WERI-Rb-1 (cell line): ENCODE measurements at regions not wholly inside any gene's neighbourhood (a gene's known extent, or its start where the extent isn't known, plus 50 kb on each side); places are given as distances from the start of the nearest gene placed in this dataset.
"Not testable (repeated sequence)": the region's sequence is repeated elsewhere in the genome, so short reads cannot be mapped to it uniquely, and the experiment has no call there.

Experiments used
- DNase-seq: peaks from one replicate; pipeline ENCODE4 v3.0.0-alpha.2; 2020
- H3K27ac ChIP-seq: fragments of 250-450 bp; sonication (Bioruptor Pico); 2 replicates; pipeline ENCODE4 v1.5.1; 2020; ENCODE audit warnings: mild to moderate bottlenecking, moderate library complexity
- H3K27me3 ChIP-seq: fragments of 250-450 bp; sonication (Bioruptor Pico); 2 replicates; pipeline ENCODE4 v1.5.1; 2021; ENCODE audit warnings: mild to moderate bottlenecking, low read depth, moderate library complexity; ENCODE audit not compliant: insufficient read depth, severe bottlenecking
- H3K36me3 ChIP-seq: fragments of 250-450 bp; sonication (Bioruptor Pico); 2 replicates; pipeline ENCODE4 v1.5.1; 2020; ENCODE audit warnings: mild to moderate bottlenecking, moderate library complexity
- H3K4me3 ChIP-seq: 2 replicates; pipeline ENCODE4 v1.5.1; 2011; ENCODE audit warnings: low read depth, mild to moderate bottlenecking, control low read depth, low read length
- H3K9me3 ChIP-seq: fragments of 250-450 bp; sonication (Bioruptor Pico); 2 replicates; pipeline ENCODE4 v1.5.1; 2021; ENCODE audit warnings: mild to moderate bottlenecking, moderate library complexity; ENCODE audit not compliant: severe bottlenecking
- TF ChIP-seq, protein P1 (sequence below): IDR thresholded peaks from 2 replicates; pipeline ENCODE4 v1.5.1; 2011; ENCODE audit warnings: low read depth, mild to moderate bottlenecking, control low read depth, inconsistent platforms, low read length

DNA sequence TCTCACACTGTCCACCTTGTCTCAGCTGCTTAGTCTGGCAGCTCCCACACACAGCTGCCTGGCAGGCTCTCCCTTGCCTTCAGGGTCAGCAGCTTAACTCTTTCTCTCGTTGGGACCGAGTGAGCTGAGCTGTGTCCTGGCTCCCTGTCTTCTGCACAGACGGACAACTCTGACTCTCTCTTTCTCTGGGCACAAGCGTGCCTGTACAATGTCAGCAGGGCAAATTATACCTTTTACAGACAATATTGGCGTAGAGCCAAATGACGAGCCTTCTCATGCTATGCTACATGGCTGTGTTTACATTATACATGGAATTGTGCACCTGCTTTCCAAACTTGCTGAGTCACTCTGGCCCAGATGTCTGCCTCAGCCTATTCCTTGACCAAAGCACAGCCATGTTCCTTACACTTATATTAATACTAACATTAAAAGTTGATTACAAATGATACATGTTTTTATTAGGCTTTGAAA is 188.6 kb downstream of the CYLC2 start:
- no peak for DNase-seq
- Histone ChIP-seq H3K36me3 (no peaks in the 10 kb centered on the region), H3K27ac (no peak overlapping the region), H3K27me3 (no peaks in the 10 kb centered on the region), H3K9me3 (no peaks in the 10 kb centered on the region), H3K4me3 (no peak overlapping the region)
- TF ChIP-seq, protein P1, sequence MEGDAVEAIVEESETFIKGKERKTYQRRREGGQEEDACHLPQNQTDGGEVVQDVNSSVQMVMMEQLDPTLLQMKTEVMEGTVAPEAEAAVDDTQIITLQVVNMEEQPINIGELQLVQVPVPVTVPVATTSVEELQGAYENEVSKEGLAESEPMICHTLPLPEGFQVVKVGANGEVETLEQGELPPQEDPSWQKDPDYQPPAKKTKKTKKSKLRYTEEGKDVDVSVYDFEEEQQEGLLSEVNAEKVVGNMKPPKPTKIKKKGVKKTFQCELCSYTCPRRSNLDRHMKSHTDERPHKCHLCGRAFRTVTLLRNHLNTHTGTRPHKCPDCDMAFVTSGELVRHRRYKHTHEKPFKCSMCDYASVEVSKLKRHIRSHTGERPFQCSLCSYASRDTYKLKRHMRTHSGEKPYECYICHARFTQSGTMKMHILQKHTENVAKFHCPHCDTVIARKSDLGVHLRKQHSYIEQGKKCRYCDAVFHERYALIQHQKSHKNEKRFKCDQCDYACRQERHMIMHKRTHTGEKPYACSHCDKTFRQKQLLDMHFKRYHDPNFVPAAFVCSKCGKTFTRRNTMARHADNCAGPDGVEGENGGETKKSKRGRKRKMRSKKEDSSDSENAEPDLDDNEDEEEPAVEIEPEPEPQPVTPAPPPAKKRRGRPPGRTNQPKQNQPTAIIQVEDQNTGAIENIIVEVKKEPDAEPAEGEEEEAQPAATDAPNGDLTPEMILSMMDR = no peak

DNA sequence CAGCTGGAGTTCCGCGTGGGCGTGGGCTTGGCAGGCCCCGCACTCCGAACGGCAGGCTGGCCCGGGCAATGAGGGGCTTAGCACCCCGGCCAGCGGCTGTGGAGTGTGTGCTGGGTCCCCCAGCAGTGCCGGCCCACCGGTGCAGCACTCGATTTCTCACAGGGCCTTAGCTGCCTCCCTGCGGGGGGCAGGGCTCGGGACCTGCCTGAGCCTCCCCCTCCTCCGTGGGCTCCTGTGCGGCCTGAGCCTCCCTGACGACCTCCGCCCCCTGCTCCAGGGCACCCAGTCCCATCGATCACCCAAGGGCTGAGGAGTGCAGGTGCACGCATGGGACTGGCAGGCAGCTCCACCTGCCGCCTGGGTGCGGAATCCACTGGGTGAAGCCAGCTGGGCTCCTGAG is 191.8 kb downstream of the CYLC2 start:
- Histone ChIP-seq H3K27ac (no peak overlapping the region), H3K4me3 (no peak overlapping the region), H3K27me3 (no peaks in the 10 kb centered on the region), H3K9me3 (no peaks in the 10 kb centered on the region), H3K36me3 (no peaks in the 10 kb centered on the region)
- TF ChIP-seq, protein P1 = no peak
- no peak for DNase-seq

DNA sequence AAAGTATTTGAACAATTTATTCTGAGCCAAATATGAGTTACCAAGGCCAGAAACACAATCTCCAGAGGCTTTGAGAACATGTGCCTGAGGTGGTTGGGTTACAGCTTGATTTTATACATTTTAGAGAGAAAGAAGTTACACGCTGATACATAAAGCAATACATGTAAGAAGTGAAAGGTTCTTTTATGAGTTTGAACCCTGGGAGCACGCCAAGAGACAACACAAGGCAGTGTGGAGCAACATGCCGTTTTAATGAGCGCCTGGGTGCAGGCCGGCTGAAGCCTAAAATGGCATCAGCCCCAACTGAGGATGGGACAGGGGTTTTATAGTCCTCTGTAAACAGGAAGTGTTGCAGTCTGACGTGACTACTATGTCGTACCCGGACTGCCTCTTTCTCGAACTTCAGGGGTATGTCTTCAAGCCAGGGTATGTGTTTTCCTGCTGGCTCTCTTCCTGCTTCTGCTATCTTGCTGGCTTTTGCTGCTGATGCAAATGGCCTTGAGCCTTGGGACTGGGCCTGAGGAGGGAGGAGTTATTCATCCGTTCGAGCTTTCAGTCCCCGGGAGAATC is 193.7 kb downstream of the CYLC2 start:
- no peak overlapping the region for H3K27ac ChIP-seq
- no peak overlapping the region for H3K4me3 ChIP-seq
- DNase-seq = no peak
- no peaks in the 10 kb centered on the region for H3K9me3 ChIP-seq
- no peaks in the 10 kb centered on the region for H3K36me3 ChIP-seq
- no peaks in the 10 kb centered on the region for H3K27me3 ChIP-seq
- TF ChIP-seq, protein P1 = no peak

DNA sequence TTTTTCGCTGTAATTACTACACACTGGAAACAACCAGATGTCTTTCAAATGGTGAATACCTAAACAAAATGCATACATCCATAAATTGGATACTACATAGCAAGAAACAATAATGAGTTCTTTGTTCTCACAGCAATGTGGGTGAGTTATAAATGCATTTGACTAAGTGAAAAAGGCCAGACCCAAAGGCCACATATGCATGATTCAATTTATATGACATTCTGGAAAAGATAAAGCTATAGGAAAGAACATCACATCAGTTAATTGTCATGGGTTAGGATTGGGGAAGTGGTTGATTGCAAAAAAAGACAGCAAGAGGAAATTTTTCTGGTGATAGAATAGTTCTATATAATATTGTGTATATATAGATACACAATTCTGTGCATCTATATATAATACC is 198.9 kb downstream of the CYLC2 start:
- H3K36me3 ChIP-seq = no peaks in the 10 kb centered on the region
- H3K9me3 ChIP-seq = no peaks in the 10 kb centered on the region
- H3K4me3 ChIP-seq = no peak overlapping the region
- DNase-seq = no peak
- H3K27me3 ChIP-seq = no peaks in the 10 kb centered on the region
- TF ChIP-seq, protein P1 = no peak
- H3K27ac ChIP-seq = no peak overlapping the region

DNA sequence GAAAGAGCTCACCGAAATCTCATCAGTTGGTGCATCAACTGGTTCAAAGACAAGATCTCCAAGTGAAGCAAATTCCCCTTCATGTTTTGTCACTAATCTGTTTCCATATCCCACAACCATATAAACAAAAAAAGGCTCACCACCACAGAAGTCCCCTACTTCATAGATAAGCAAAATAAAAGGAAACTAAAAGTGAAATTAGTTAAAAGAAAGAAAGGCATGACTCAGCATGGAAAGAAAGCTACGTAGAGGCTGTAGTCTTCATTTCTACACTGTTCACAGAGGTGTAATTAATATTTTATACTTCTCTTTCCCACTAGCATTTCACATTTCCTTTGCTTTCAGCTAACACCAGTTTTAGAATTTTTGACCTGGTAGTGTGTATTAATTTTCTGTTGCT is 208.0 kb downstream of the CYLC2 start:
- DNase-seq = no peak
- no peak overlapping the region for H3K4me3 ChIP-seq
- TF ChIP-seq, protein P1 = no peak
- no peaks in the 10 kb centered on the region for H3K27me3 ChIP-seq
- H3K27ac ChIP-seq = no peak overlapping the region
- no peaks in the 10 kb centered on the region for H3K36me3 ChIP-seq
- H3K9me3 ChIP-seq = peaks cover 10% of the 10 kb centered on the region

DNA sequence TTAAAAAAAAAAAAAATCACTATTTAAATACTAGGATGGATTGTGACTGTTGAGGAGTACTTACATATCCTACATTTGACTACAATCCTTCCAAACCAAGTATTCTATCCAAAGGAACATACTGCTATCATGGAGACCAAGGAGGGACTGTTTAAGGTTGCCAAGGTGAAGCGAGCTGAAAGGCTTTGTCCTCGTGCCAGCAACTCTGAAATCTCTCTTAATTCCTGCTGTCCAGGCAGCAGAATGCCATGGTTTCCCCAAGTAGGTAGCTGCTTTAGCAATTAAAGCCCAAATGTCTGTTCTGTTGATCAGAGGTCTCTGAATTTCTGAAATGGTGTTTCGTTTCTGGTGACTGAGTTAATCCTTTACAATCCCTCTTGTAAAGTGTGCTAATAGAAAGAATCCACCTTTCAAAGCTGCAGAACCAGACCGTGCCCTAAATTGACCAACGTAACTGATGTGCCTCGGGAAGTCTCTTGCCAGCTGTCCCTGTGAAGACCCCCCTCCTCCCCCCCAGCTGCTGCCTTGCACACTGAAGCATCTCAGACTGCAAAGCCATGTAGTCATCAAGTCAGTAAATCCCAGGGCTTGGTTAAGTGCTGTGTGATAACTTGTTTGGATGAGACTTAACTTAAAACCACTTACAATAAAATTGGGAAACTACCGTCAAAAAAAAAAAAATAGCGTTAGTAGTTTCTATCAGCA is 210.9 kb downstream of the CYLC2 start:
- H3K27me3 ChIP-seq, H3K36me3 ChIP-seq: not testable (repeated sequence)
- H3K9me3 ChIP-seq = peaks cover 26% of the 10 kb centered on the region
- peak overlapping the region; percentile 82 for H3K27ac ChIP-seq
- DNase-seq = peak; percentile 92
- 0 out of 2 replicates have a peak overlapping the region, but pooled peaks have one; percentile 7 for H3K4me3 ChIP-seq
